Heart right ventricle (tissue), 16 donors: ENCODE measurements at regions not wholly inside any gene's neighbourhood (a gene's known extent, or its start where the extent isn't known, plus 50 kb on each side); places are given as distances from the start of the nearest gene placed in this dataset.

Experiments
- ATAC-seq, 8 donors: fragments of 200-7000 bp; cut with Tn5 transposase; one replicate each; pipeline ENCODE4 v1.9.1; 2020; ENCODE audit warnings: mild to moderate bottlenecking in 8 of 8, moderate library complexity in 8 of 8, moderate number of reproducible peaks in 1 of 8
- DNase-seq, 2 donors: peaks; one replicate each; pipeline ENCODE4 v3.0.0-alpha.2; 2020
- H3K27ac ChIP-seq, 10 donors: fragments of 200-600 bp; sonication (generic) in 2 of 10; one replicate each; pipeline versions ENCODE4 v1.5.0 to v1.8.0; 2020 to 2022; ENCODE audit warnings: mild to moderate bottlenecking in 3 of 10
- H3K27me3 ChIP-seq, 7 donors: fragments of 200-600 bp; one replicate each; pipeline ENCODE4 v1.8.0; 2021 to 2022; ENCODE audit warnings: mild to moderate bottlenecking in 2 of 7
- H3K36me3 ChIP-seq, 9 donors: fragments of 200-600 bp; sonication (generic) in 1 of 9; one replicate each; pipeline versions ENCODE4 v1.5.0 to v1.8.0; 2020 to 2022; ENCODE audit warnings: mild to moderate bottlenecking in 2 of 9
- H3K4me1 ChIP-seq, 9 donors: fragments of 200-600 bp; sonication (generic) in 1 of 9; one replicate each; pipeline versions ENCODE4 v1.5.0 to v1.8.0; 2020 to 2022; ENCODE audit warnings: mild to moderate bottlenecking in 4 of 9
- H3K4me3 ChIP-seq, 10 donors: fragments of 200-600 bp; sonication (generic) in 2 of 10; one replicate each; pipeline versions ENCODE4 v1.5.0 to v1.8.0; 2020 to 2022; ENCODE audit warnings: mild to moderate bottlenecking in 7 of 10, moderate library complexity in 2 of 10
- H3K9me3 ChIP-seq, 11 donors: fragments of 200-600 bp in 10 of 11; sonication (generic) in 2 of 11; one replicate each; pipeline versions ENCODE4 v1.5.0 to v1.8.0; 2013 to 2022; ENCODE audit warnings: mild to moderate bottlenecking in 2 of 11, control low read depth in 1 of 11, moderate library complexity in 1 of 11
- CTCF ChIP-seq, 9 donors: fragments of 200-600 bp; sonication (generic) in 2 of 9; IDR thresholded peaks; one replicate each; pipeline versions ENCODE4 v1.5.0 to v1.8.0; 2021 to 2022; ENCODE audit warnings: antibody characterized with exemption in 9 of 9, mild to moderate bottlenecking in 5 of 9, moderate library complexity in 1 of 9
- WGBS, 2 donors: extraction: QIAGEN DNeasy Blood & Tissue Kit; methylation state at CpG; one replicate each; pipeline ENCODE4 v1.1.7; 2013; ENCODE audit warnings: inconsistent platforms in 1 of 2; 5-methylcytosine and 5-hydroxymethylcytosine counted together
- intact Hi-C, 10 donors: fragments of 100-400 bp; cut with DNase I; formaldehyde crosslinking; loops; one replicate each; pipeline versions ENCODE4 v1.11.1 to v1.14.2; 2022
- donor health status: Arrhythmogenic right ventricular cardiomyopathy.
- donor health status: ischemic (EF 13 %, LVEDD 7.1; RV severe dilation, severe dysfunction).
- donor health status: healthy with polysubstance abuse.
- donor health status: DM: no; HTN: yes; CAD: no.
- donor health status: DM: no; HTN: no; CAD: no.
- donor health status: ischemic (EF 25% LVEDD 6.9; RV normal size, moderate dysfunction).
- donor health status: ischemic (EF 25% LVEDD 5.7; RV mildly dilated, moderate dysfunction).
- donor health status: healthy.
- donor health status: DM: yes; HTN: yes; CAD: no.
- donor health status: Ischemic cardiomyopathy.
- donor health status: ischemic (EF 35%, LVEDD 5.7; RV mildly dilated, moderate dysfunction).
- donor health status: nonischemic (EF 11% LVEDD 7.7; RV severe dilation, severe dysfunction).
- donor health status: DM: yes; HTN: yes; CAD: no.
- donor health status: PGD.
- donor health status: ischemic (EF 29% LVEDD 5.4; RV normal size, mild dysfunction).
- donor health status: nonischemic (EF 23%, LVEDD 6.1; RV moderate dilation, normal function).

- ATAC-seq = no peak
- intact Hi-C loops = no loop called here
- WGBS, 2 donors = 33 to 48% methylated on average over 1 of the region's 1 CpG
Observed at GRCh38 chr16:17566075-17566474, 95.3 kb upstream of the XYLT1 start.

GRCh38 chr16:17565605-17566004, 94.8 kb upstream of the XYLT1 start:
- H3K4me3 ChIP-seq = no peak overlapping the region
- H3K9me3 ChIP-seq = peaks cover 0 to 5% (median 0%) of the 10 kb centered on the region in 11 donors
- no peak for ATAC-seq
- no peak for TF ChIP-seq CTCF (IDR thresholded peaks at IDR 0.05)
- DNase-seq = no peak
- 90 to 95% methylated on average over 3 of the region's 3 CpGs for WGBS, 2 donors
- peaks cover 0 to 32% (median 8%) of the 10 kb centered on the region in 7 donors for H3K27me3 ChIP-seq
- H3K36me3 ChIP-seq = no peaks in the 10 kb centered on the region
- intact Hi-C loops = no loop called here
- H3K27ac ChIP-seq = no peak overlapping the region
- no peaks in the 10 kb centered on the region for H3K4me1 ChIP-seq

More at GRCh38 chr16:17566075-17566474, 95.3 kb upstream of the XYLT1 start:
- Histone ChIP-seq H3K36me3 (no peaks in the 10 kb centered on the region), H3K4me3 (no peak overlapping the region), H3K9me3 (peaks cover 0 to 5% (median 0%) of the 10 kb centered on the region in 11 donors), H3K27me3 (peaks cover 0 to 34% (median 8%) of the 10 kb centered on the region in 7 donors), H3K27ac (no peak overlapping the region), H3K4me1 (no peaks in the 10 kb centered on the region)
- TF ChIP-seq CTCF (IDR thresholded peaks at IDR 0.05) = no peak
- no peak for DNase-seq

- intact Hi-C loops = no loop called here
- no peak for ATAC-seq
- TF ChIP-seq CTCF (IDR thresholded peaks at IDR 0.05) = no peak
- no peaks in the 10 kb centered on the region for H3K36me3 ChIP-seq
- WGBS, 2 donors = 65 to 72% methylated on average over 6 of the region's 6 CpGs
- no peak overlapping the region for H3K4me3 ChIP-seq
- H3K27me3 ChIP-seq = peaks cover 0 to 24% (median 8%) of the 10 kb centered on the region in 7 donors
- no peak overlapping the region for H3K27ac ChIP-seq
- H3K4me1 ChIP-seq = no peaks in the 10 kb centered on the region
- DNase-seq = no peak
- peaks cover 0 to 5% (median 0%) of the 10 kb centered on the region in 11 donors for H3K9me3 ChIP-seq
Observed at GRCh38 chr16:17564856-17565255, 94.1 kb upstream of the XYLT1 start.

GRCh38 chr16:17563323-17564091, 92.7 kb upstream of the XYLT1 start:
- no peak for TF ChIP-seq CTCF (IDR thresholded peaks at IDR 0.05)
- Histone ChIP-seq H3K4me1 (no peaks in the 10 kb centered on the region), H3K9me3 (peaks cover 0 to 5% (median 0%) of the 10 kb centered on the region in 11 donors), H3K36me3 (no peaks in the 10 kb centered on the region), H3K4me3 (no peak overlapping the region), H3K27ac (no peak overlapping the region), H3K27me3 (peaks cover 0 to 26% (median 8%) of the 10 kb centered on the region in 7 donors)
- WGBS, 2 donors = 83 to 87% methylated on average over 8 of the region's 8 CpGs
- ATAC-seq (no peak), DNase-seq (no peak)
- intact Hi-C loops = no loop called here
